ENCODE measurements at regions not wholly inside any gene's neighbourhood (a gene's known extent, or its start where the extent isn't known, plus 50 kb on each side); places are given as distances from the start of the nearest gene placed in this dataset.

GRCh38 chr3:18774319-18775088 lies 349.4 kb upstream of the SATB1 start:
- no peak for DNase-seq

GRCh38 chr3:18772699-18773305 lies 347.7 kb upstream of the SATB1 start:
- no peak for DNase-seq

GRCh38 chr3:18771931-18772330 lies 346.8 kb upstream of the SATB1 start:
- DNase-seq: no peak

GRCh38 chr3:18770800-18771199 lies 345.7 kb upstream of the SATB1 start:
- no peak for DNase-seq

GRCh38 chr3:18767756-18768303 lies 342.7 kb upstream of the SATB1 start:
- no peak for DNase-seq

GRCh38 chr3:18766974-18767373 lies 341.8 kb upstream of the SATB1 start:
- no peak for DNase-seq

- DNase-seq: no peak
Measured at GRCh38 chr3:18765662-18766061, 340.5 kb upstream of the SATB1 start.

GRCh38 chr3:18765161-18765560 lies 340.0 kb upstream of the SATB1 start:
- DNase-seq: no peak

GRCh38 chr3:18761530-18761929 lies 336.4 kb upstream of the SATB1 start:
- DNase-seq: no peak

- peak; percentile 29 for DNase-seq
Measured at GRCh38 chr3:18758047-18758704, 333.0 kb upstream of the SATB1 start.

- DNase-seq: no peak
Measured at GRCh38 chr3:18757476-18757875, 332.3 kb upstream of the SATB1 start.

- DNase-seq: no peak
Measured at GRCh38 chr3:18752273-18752934, 327.3 kb upstream of the SATB1 start.

- DNase-seq: no peak
Measured at GRCh38 chr3:18751514-18751913, 326.4 kb upstream of the SATB1 start.

- no peak for DNase-seq
Measured at GRCh38 chr3:18747383-18747782, 322.2 kb upstream of the SATB1 start.

- DNase-seq: no peak
Measured at GRCh38 chr3:18745472-18745871, 320.3 kb upstream of the SATB1 start.

GRCh38 chr3:18744472-18744871 lies 319.3 kb upstream of the SATB1 start:
- DNase-seq: no peak

GRCh38 chr3:18743761-18744160 lies 318.6 kb upstream of the SATB1 start:
- no peak for DNase-seq

- no peak for DNase-seq
Measured at GRCh38 chr3:18740631-18741583, 315.8 kb upstream of the SATB1 start.

GRCh38 chr3:18739099-18739433 lies 313.9 kb upstream of the SATB1 start:
- DNase-seq: no peak

- no peak for DNase-seq
Measured at GRCh38 chr3:18738393-18739098, 313.4 kb upstream of the SATB1 start.

GRCh38 chr3:18735005-18735404 lies 309.9 kb upstream of the SATB1 start:
- DNase-seq: peak; percentile 42
